Cardiac fibroblast (primary cell): ENCODE measurements at regions not wholly inside any gene's neighbourhood (a gene's known extent, or its start where the extent isn't known, plus 50 kb on each side); places are given as distances from the start of the nearest gene placed in this dataset.

ENCODE experiments used
- DNase-seq, 2 donors: peaks; one replicate each; pipeline versions ENCODE4 v3.0.0 to v3.0.0-alpha.2; 2010; ENCODE audit warnings: low read depth in 2 of 2
- H3K4me3 ChIP-seq, 2 donors: replicated peaks in 1 of 2; 1 replicate in 1 of 2; 2 replicates in 1 of 2; pipeline ENCODE4 v1.5.1; 2011; ENCODE audit warnings: low read depth in 2 of 2, low read length in 2 of 2, mild to moderate bottlenecking in 2 of 2, moderate library complexity in 1 of 2
- CTCF ChIP-seq: IDR thresholded peaks from one replicate; pipeline ENCODE4 v1.5.1; 2011; ENCODE audit warnings: low read depth, mild to moderate bottlenecking, low read length, inconsistent platforms

- TF ChIP-seq CTCF = no peak
- DNase-seq = no peak
- no peak overlapping the region for H3K4me3 ChIP-seq
These were observed 380.7 kb upstream of the CITED2 start for GRCh38 chr6:139754898-139755775.

- TF ChIP-seq CTCF = no peak
- H3K4me3 ChIP-seq = no peak overlapping the region
- peak; percentile 75 to 86 for DNase-seq
These were observed 378.9 kb upstream of the CITED2 start for GRCh38 chr6:139753198-139753861.

GRCh38 chr6:139752086-139752485, 377.6 kb upstream of the CITED2 start:
- DNase-seq = no peak
- no peak overlapping the region for H3K4me3 ChIP-seq
- TF ChIP-seq CTCF = no peak

GRCh38 chr6:139751179-139751578, 376.7 kb upstream of the CITED2 start:
- DNase-seq = no peak
- H3K4me3 ChIP-seq = no peak overlapping the region
- TF ChIP-seq CTCF = no peak

- no peak for TF ChIP-seq CTCF
- DNase-seq = peak; percentile 23 to 88
- H3K4me3 ChIP-seq = no peak overlapping the region
These were observed 374.1 kb upstream of the CITED2 start for GRCh38 chr6:139748353-139749146.

- no peak for DNase-seq
- TF ChIP-seq CTCF = no peak
- no peak overlapping the region for H3K4me3 ChIP-seq
These were observed 372.7 kb upstream of the CITED2 start for GRCh38 chr6:139747154-139747553.
